ENCODE measurements at regions not wholly inside any gene's neighbourhood (a gene's known extent, or its start where the extent isn't known, plus 50 kb on each side); places are given as distances from the start of the nearest gene placed in this dataset.

- Mint-ChIP-seq H3K4me1 (peaks cover 14% of the 10 kb centered on the region), H3K27me3 (ENCODE audit: insufficient read depth, low read depth, poor library complexity) (peaks cover 2% of the 10 kb centered on the region), H3K36me3 (ENCODE audit: low read depth) (no peaks in the 10 kb centered on the region), H3K9me3 (no peaks in the 10 kb centered on the region), H3K4me3 (no peak overlapping the region), H3K27ac (no peak overlapping the region)
- Histone ChIP-seq H3K79me2 (replicated peaks; ENCODE audit: insufficient read depth) (no peaks in the 10 kb centered on the region), H3K4me2 (no peak overlapping the region), H4K20me1 (replicated peaks; ENCODE audit: insufficient read depth) (no peaks in the 10 kb centered on the region), H3F3A (replicated peaks; ENCODE audit: low read depth) (no peaks in the 10 kb centered on the region), H3K4me3 (no peak overlapping the region), H3K36me3 (ENCODE audit: insufficient read depth) (no peaks in the 10 kb centered on the region), H3K4me1 (ENCODE audit: insufficient read depth) (peaks cover 12% of the 10 kb centered on the region), H3K27me3 (ENCODE audit: insufficient read depth) (no peaks in the 10 kb centered on the region), H3K27ac (ENCODE audit: low read depth) (no peak overlapping the region), H2AFZ (no peak overlapping the region), H3K9me2 (ENCODE audit: insufficient read depth) (no peaks in the 10 kb centered on the region)
- TF ChIP-seq, protein P1, sequence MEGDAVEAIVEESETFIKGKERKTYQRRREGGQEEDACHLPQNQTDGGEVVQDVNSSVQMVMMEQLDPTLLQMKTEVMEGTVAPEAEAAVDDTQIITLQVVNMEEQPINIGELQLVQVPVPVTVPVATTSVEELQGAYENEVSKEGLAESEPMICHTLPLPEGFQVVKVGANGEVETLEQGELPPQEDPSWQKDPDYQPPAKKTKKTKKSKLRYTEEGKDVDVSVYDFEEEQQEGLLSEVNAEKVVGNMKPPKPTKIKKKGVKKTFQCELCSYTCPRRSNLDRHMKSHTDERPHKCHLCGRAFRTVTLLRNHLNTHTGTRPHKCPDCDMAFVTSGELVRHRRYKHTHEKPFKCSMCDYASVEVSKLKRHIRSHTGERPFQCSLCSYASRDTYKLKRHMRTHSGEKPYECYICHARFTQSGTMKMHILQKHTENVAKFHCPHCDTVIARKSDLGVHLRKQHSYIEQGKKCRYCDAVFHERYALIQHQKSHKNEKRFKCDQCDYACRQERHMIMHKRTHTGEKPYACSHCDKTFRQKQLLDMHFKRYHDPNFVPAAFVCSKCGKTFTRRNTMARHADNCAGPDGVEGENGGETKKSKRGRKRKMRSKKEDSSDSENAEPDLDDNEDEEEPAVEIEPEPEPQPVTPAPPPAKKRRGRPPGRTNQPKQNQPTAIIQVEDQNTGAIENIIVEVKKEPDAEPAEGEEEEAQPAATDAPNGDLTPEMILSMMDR (conservative IDR thresholded peaks at IDR 0.05; ENCODE audit: low read depth in 2 of 2) = no peak
- no peak for TF ChIP-seq EZH2 (IDR thresholded peaks at IDR 0.05; ENCODE audit: low read depth, unreplicated experiment)
- no peak for ATAC-seq
- no peak for DNase-seq (ENCODE audit: low spot score)
These were observed 96.3 kb upstream of the TMEM161B start for GRCh38 chr5:88364991-88365390.

- peaks cover 4% of the 10 kb centered on the region; the same call in 2 of the 3 replicates for H3K36me3 Mint-ChIP-seq (ENCODE audit: low read depth)
- no peak for ATAC-seq
- H3K9me3 Mint-ChIP-seq = peaks cover 6% of the 10 kb centered on the region; the same call in 2 of the 3 replicates
- Histone ChIP-seq H3K79me2 (replicated peaks; ENCODE audit: insufficient read depth) (no peaks in the 10 kb centered on the region), H3F3A (replicated peaks; ENCODE audit: low read depth) (no peaks in the 10 kb centered on the region), H3K36me3 (ENCODE audit: insufficient read depth) (no peaks in the 10 kb centered on the region), H3K9me2 (ENCODE audit: insufficient read depth) (peaks cover 7% of the 10 kb centered on the region; the same call in 1 of the 2 replicates), H3K4me3 (no peak overlapping the region), H3K27ac (ENCODE audit: low read depth) (no peak overlapping the region), H3K4me2 (no peak overlapping the region), H4K20me1 (replicated peaks; ENCODE audit: insufficient read depth) (no peaks in the 10 kb centered on the region), H3K27me3 (ENCODE audit: insufficient read depth) (no peaks in the 10 kb centered on the region), H3K4me1 (ENCODE audit: insufficient read depth) (no peaks in the 10 kb centered on the region), H2AFZ (no peak overlapping the region)
- H3K27ac Mint-ChIP-seq = no peak overlapping the region
- no peak overlapping the region for H3K4me3 Mint-ChIP-seq
- DNase-seq (ENCODE audit: low spot score) = no peak
- H3K27me3 Mint-ChIP-seq (ENCODE audit: insufficient read depth, low read depth, poor library complexity) = no peaks in the 10 kb centered on the region
- H3K4me1 Mint-ChIP-seq = peaks cover 6% of the 10 kb centered on the region; the same call in 2 of the 3 replicates
- TF ChIP-seq POLR2AphosphoS5 (IDR thresholded peaks at IDR 0.05; ENCODE audit: low read depth) = no peak
- TF ChIP-seq, protein P1 (conservative IDR thresholded peaks at IDR 0.05; ENCODE audit: low read depth in 2 of 2) = no peak
- TF ChIP-seq, protein P2, sequence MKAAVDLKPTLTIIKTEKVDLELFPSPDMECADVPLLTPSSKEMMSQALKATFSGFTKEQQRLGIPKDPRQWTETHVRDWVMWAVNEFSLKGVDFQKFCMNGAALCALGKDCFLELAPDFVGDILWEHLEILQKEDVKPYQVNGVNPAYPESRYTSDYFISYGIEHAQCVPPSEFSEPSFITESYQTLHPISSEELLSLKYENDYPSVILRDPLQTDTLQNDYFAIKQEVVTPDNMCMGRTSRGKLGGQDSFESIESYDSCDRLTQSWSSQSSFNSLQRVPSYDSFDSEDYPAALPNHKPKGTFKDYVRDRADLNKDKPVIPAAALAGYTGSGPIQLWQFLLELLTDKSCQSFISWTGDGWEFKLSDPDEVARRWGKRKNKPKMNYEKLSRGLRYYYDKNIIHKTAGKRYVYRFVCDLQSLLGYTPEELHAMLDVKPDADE (IDR thresholded peaks at IDR 0.05) = no peak
- TF ChIP-seq ZNF462 (CRISPR knock-in tag; IDR thresholded peaks at IDR 0.05) = no peak
- no peak for TF ChIP-seq NANOG (IDR thresholded peaks at IDR 0.05; ENCODE audit: borderline replicate concordance)
- TF ChIP-seq JUNB (IDR thresholded peaks at IDR 0.05; ENCODE audit: unreplicated experiment) = no peak
- no peak for TF ChIP-seq ZNF114 (CRISPR knock-in tag; IDR thresholded peaks at IDR 0.05)
- TF ChIP-seq EZH2 (IDR thresholded peaks at IDR 0.05; ENCODE audit: low read depth, unreplicated experiment) = no peak
These were observed 86.9 kb upstream of the TMEM161B start for GRCh38 chr5:88355490-88356050.

All from GM23338 (cell line).